T-cell (primary cell): ENCODE measurements at regions not wholly inside any gene's neighbourhood (a gene's known extent, or its start where the extent isn't known, plus 50 kb on each side); places are given as distances from the start of the nearest gene placed in this dataset.

Experiments used
- ATAC-seq, 4 experiments: fragments of 200-7000 bp in 3 of 4; fragments of 150-1000 bp in 1 of 4; cut with Tn5 transposase; replicated peaks in 1 of 4; 1 replicate in 3 of 4; 2 replicates in 1 of 4; pipeline ENCODE4 v1.10.0; 2021; ENCODE audit warnings: moderate library complexity in 3 of 4, mild to moderate bottlenecking in 2 of 4, moderate number of reproducible peaks in 1 of 4
- CTCF ChIA-PET, 2 donors: fragments of 300-600 bp; sonication (Branson Sonifier 250); formaldehyde crosslinking; loops; one replicate each; lab custom pipeline; 2022; ENCODE audit warnings: antibody characterized with exemption in 2 of 2; lab: Charles Lee
- POLR2A ChIA-PET, 2 donors: fragments of 300-600 bp; sonication (Branson Sonifier 250); formaldehyde crosslinking; loops; one replicate each; lab custom pipeline; 2022; ENCODE audit warnings: antibody characterized with exemption in 2 of 2; lab: Charles Lee
- DNase-seq, 35 experiments: peaks; one replicate each; pipeline versions ENCODE4 v3.0.0 to v3.0.0-alpha.2; 2013 to 2023
- H3K27ac ChIP-seq: one replicate; pipeline ENCODE4 v1.5.1; 2013; ENCODE audit warnings: low read length
- H3K27me3 ChIP-seq, 2 experiments: replicated peaks in 1 of 2; 1 replicate in 1 of 2; 2 replicates in 1 of 2; pipeline versions ENCODE4 v1.6.1 to v1.7.0; 2013; ENCODE audit warnings: low read length in 1 of 2, mixed read lengths in 1 of 2; ENCODE audit not compliant: control insufficient read depth in 2 of 2, insufficient read depth in 2 of 2; ENCODE audit errors: extremely low read depth in 1 of 2
- H3K36me3 ChIP-seq, 2 donors: 1 replicate in 1 of 2; 2 replicates in 1 of 2; pipeline versions ENCODE4 v1.6.1 to v1.7.0; 2013; ENCODE audit warnings: low read length in 1 of 2; ENCODE audit not compliant: control insufficient read depth in 2 of 2, insufficient read depth in 1 of 2; ENCODE audit errors: extremely low read depth in 1 of 2
- H3K4me1 ChIP-seq, 2 experiments: 1 replicate in 1 of 2; 2 replicates in 1 of 2; pipeline versions ENCODE4 v1.6.1 to v1.7.0; 2013; ENCODE audit warnings: low read length in 2 of 2, mixed read lengths in 1 of 2; ENCODE audit not compliant: insufficient read depth in 2 of 2, control insufficient read depth in 1 of 2; ENCODE audit errors: extremely low read depth in 1 of 2
- H3K4me3 ChIP-seq, 2 donors: 1 replicate in 1 of 2; 2 replicates in 1 of 2; pipeline versions ENCODE4 v1.5.1 to v1.7.0; 2013; ENCODE audit warnings: mild to moderate bottlenecking in 2 of 2, low read length in 1 of 2, moderate library complexity in 1 of 2; ENCODE audit not compliant: control insufficient read depth in 1 of 2; ENCODE audit errors: extremely low read depth in 1 of 2
- H3K9me3 ChIP-seq: 2 replicates; pipeline ENCODE4 v1.7.0; 2013
- H3K27ac Mint-ChIP-seq, 2 donors: one replicate each; pipeline ENCODE4 v1.8.0; 2020 to 2021; ENCODE audit warnings: mild to moderate bottlenecking in 2 of 2, mixed read lengths in 2 of 2
- H3K27me3 Mint-ChIP-seq, 2 donors: one replicate each; pipeline ENCODE4 v1.8.0; 2021 to 2022; ENCODE audit warnings: mixed read lengths in 2 of 2
- H3K36me3 Mint-ChIP-seq: one replicate; pipeline ENCODE4 v1.8.0; 2021; ENCODE audit warnings: mixed read lengths
- H3K4me1 Mint-ChIP-seq, 3 donors: one replicate each; pipeline ENCODE4 v1.8.0; 2020 to 2022; ENCODE audit warnings: mixed read lengths in 3 of 3, mild to moderate bottlenecking in 1 of 3
- H3K4me3 Mint-ChIP-seq, 3 donors: one replicate each; pipeline ENCODE4 v1.8.0; 2020 to 2022; ENCODE audit warnings: mild to moderate bottlenecking in 3 of 3, mixed read lengths in 3 of 3, moderate library complexity in 3 of 3
- H3K9me3 Mint-ChIP-seq, 3 donors: one replicate each; pipeline ENCODE4 v1.8.0; 2020 to 2022; ENCODE audit warnings: mixed read lengths in 3 of 3
- WGBS: methylation state at CpG from one replicate; pipeline ENCODE4 v1.1.5; 2013; ENCODE audit warnings: missing lambda C conversion rate; ENCODE audit not compliant: insufficient coverage; 5-methylcytosine and 5-hydroxymethylcytosine counted together

DNA sequence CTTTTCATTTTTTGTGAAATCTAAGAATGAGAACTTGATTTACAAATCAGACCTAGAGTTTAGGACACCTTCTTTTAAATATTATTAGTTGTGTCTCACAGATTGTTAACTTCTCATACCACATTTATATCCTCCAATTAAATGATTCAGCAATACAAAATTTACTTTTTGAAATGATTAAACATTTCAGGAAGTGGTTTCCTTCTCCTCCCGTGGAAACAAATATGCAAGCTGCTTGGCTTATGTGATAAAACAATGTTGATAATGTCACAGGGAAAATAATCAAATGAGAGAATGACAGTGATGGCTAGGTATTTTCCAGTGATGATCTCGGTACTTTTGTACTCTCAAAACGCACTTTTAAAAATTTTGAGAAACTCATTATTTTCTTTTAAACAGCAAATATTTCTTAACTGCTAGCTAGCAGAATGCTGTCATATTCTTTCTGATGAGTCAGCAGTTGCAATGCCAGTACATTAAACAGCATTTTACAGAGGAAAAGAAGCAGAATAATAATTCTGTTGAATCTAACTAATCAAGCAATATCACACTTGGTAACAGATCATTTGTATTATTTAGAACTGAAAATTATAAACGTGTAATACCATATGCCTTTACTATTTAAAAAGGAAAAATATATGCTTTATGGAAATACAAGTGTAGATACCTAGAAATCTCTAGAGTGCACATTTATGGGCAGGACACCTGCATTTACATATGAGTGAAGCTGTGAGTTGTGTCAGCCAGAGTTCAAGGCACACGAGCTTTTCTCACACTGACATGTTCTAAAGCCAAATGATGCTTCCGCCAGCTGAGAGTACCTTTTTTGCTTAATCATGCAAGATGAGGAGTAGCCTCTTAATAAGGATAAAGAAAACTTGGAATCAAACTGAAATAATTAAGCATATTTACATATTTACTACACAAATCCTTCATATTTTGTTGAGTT is 53.6 kb upstream of the CDH18 start:
- no peaks in the 10 kb centered on the region for H3K36me3 ChIP-seq
- ATAC-seq (no peak), DNase-seq (no peak)
- H3K27ac ChIP-seq: no peak overlapping the region
- no peaks in the 10 kb centered on the region for H3K27me3 ChIP-seq
- no peaks in the 10 kb centered on the region for H3K9me3 ChIP-seq
- no peak overlapping the region for H3K4me3 Mint-ChIP-seq
- no peaks in the 10 kb centered on the region for H3K36me3 Mint-ChIP-seq
- H3K4me3 ChIP-seq: no peak overlapping the region
- ChIA-PET CTCF (no interaction called here), POLR2A (no interaction called here)
- no peaks in the 10 kb centered on the region for H3K4me1 ChIP-seq
- H3K9me3 Mint-ChIP-seq: peaks cover 11 to 46% (median 27%) of the 10 kb centered on the region in 3 donors
- no peak overlapping the region for H3K27ac Mint-ChIP-seq
- no CpG with 5 or more reads among the region's 6 CpGs for WGBS
- no peaks in the 10 kb centered on the region for H3K27me3 Mint-ChIP-seq
- no peaks in the 10 kb centered on the region for H3K4me1 Mint-ChIP-seq

DNA sequence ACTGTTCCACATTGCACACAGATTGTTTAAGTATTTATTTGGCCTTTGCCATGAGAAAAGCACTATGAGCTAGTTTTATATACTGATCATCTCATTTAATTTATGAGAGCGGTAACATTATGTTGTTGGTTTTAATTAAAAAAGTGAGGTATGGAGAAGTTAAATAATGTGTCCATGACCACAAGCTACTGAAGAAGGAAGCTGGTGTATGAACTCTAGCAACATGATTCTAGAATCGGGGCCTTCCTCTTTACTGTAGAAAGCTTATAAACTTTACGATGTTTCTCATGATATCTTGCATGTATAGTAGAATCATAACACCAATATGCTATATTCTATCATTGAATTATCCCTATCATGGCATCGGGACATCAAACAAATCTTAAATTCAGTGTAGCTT is 52.9 kb upstream of the CDH18 start:
- no peaks in the 10 kb centered on the region for H3K36me3 Mint-ChIP-seq
- no peaks in the 10 kb centered on the region for H3K36me3 ChIP-seq
- H3K27ac ChIP-seq: no peak overlapping the region
- H3K27ac Mint-ChIP-seq: no peak overlapping the region
- no peaks in the 10 kb centered on the region for H3K4me1 ChIP-seq
- WGBS: no CpG with 5 or more reads among the region's 4 CpGs
- H3K4me3 Mint-ChIP-seq: no peak overlapping the region
- POLR2A ChIA-PET: no interaction called here
- H3K27me3 ChIP-seq: no peaks in the 10 kb centered on the region
- CTCF ChIA-PET: no interaction called here
- H3K4me1 Mint-ChIP-seq: no peaks in the 10 kb centered on the region
- H3K27me3 Mint-ChIP-seq: no peaks in the 10 kb centered on the region
- peaks cover 11 to 42% (median 27%) of the 10 kb centered on the region in 3 donors for H3K9me3 Mint-ChIP-seq
- no peak overlapping the region for H3K4me3 ChIP-seq
- ATAC-seq (no peak), DNase-seq (no peak)
- no peaks in the 10 kb centered on the region for H3K9me3 ChIP-seq
